MM.1S (cell line): ENCODE measurements at regions not wholly inside any gene's neighbourhood (a gene's known extent, or its start where the extent isn't known, plus 50 kb on each side); places are given as distances from the start of the nearest gene placed in this dataset.

ENCODE experiments used
- DNase-seq: peaks from one replicate; pipeline ENCODE4 v3.0.0-alpha.2; 2015
- H2AFZ ChIP-seq: fragments of 300-600 bp; sonication (generic); 2 replicates; pipeline ENCODE4 v1.6.0; 2016; ENCODE audit warnings: antibody characterized with exemption, low read length
- H3F3A ChIP-seq: fragments of 300-600 bp; sonication (generic); 2 replicates; pipeline ENCODE4 v1.6.1; 2016; ENCODE audit warnings: mild to moderate bottlenecking, antibody characterized with exemption, low read length, moderate library complexity, mixed read lengths; ENCODE audit not compliant: insufficient read depth
- H3K27ac ChIP-seq: fragments of 300-600 bp; sonication (generic); 2 replicates; pipeline ENCODE4 v1.5.1; 2016; ENCODE audit warnings: mild to moderate bottlenecking, low read length
- H3K27me3 ChIP-seq: fragments of 300-600 bp; sonication (generic); replicated peaks from 2 replicates; pipeline ENCODE4 v1.6.0; 2016; ENCODE audit warnings: low read length; ENCODE audit not compliant: insufficient read depth
- H3K36me3 ChIP-seq: fragments of 300-600 bp; sonication (generic); replicated peaks from 2 replicates; pipeline ENCODE4 v1.6.1; 2016; ENCODE audit warnings: mild to moderate bottlenecking, low read length, mixed read lengths; ENCODE audit not compliant: insufficient read depth
- H3K4me1 ChIP-seq: fragments of 300-600 bp; sonication (generic); 2 replicates; pipeline ENCODE4 v1.6.1; 2016; ENCODE audit warnings: low read length, mixed read lengths
- H3K4me2 ChIP-seq: fragments of 300-600 bp; sonication (generic); 2 replicates; pipeline ENCODE4 v1.6.0; 2016; ENCODE audit warnings: low read depth, low read length
- H3K4me3 ChIP-seq: fragments of 300-600 bp; sonication (generic); 2 replicates; pipeline ENCODE4 v1.5.1; 2016; ENCODE audit warnings: low read length, mixed read lengths
- H3K79me2 ChIP-seq: fragments of 300-600 bp; sonication (generic); 2 replicates; pipeline ENCODE4 v1.6.1; 2016; ENCODE audit warnings: mixed run types, low read length, mixed read lengths
- H3K9ac ChIP-seq: fragments of 300-600 bp; sonication (generic); 2 replicates; pipeline ENCODE4 v1.6.1; 2016; ENCODE audit warnings: low read length, mixed read lengths
- H3K9me2 ChIP-seq: fragments of 300-600 bp; sonication (generic); replicated peaks from 2 replicates; pipeline ENCODE4 v1.6.1; 2016; ENCODE audit warnings: mild to moderate bottlenecking, low read length, mixed read lengths; ENCODE audit not compliant: insufficient read depth
- H3K9me3 ChIP-seq: fragments of 300-600 bp; sonication (generic); replicated peaks from 2 replicates; pipeline ENCODE4 v1.6.1; 2016; ENCODE audit warnings: mild to moderate bottlenecking, low read length, mixed read lengths; ENCODE audit not compliant: insufficient read depth
- H4K20me1 ChIP-seq: fragments of 300-600 bp; sonication (generic); 2 replicates; pipeline ENCODE4 v1.6.1; 2016; ENCODE audit warnings: mild to moderate bottlenecking, low read length, moderate library complexity, mixed read lengths; ENCODE audit not compliant: insufficient read depth
- EZH2 ChIP-seq: fragments of 300-600 bp; sonication (generic); optimal IDR thresholded peaks from 2 replicates; pipeline ENCODE3; 2017; ENCODE audit warnings: low read depth, mild to moderate bottlenecking, antibody characterized with exemption, low read length, mixed read lengths
- EZH2phosphoT487 ChIP-seq: fragments of 300-600 bp; sonication (generic); IDR thresholded peaks from 2 replicates; pipeline ENCODE4 v1.6.1; 2018; ENCODE audit warnings: antibody characterized with exemption, low read length
- TF ChIP-seq, protein P1 (sequence below): fragments of 300-600 bp; sonication (generic); IDR thresholded peaks from 2 replicates; pipeline ENCODE4 v1.5.1; 2016; ENCODE audit warnings: antibody characterized with exemption, low read length, mixed read lengths

DNA sequence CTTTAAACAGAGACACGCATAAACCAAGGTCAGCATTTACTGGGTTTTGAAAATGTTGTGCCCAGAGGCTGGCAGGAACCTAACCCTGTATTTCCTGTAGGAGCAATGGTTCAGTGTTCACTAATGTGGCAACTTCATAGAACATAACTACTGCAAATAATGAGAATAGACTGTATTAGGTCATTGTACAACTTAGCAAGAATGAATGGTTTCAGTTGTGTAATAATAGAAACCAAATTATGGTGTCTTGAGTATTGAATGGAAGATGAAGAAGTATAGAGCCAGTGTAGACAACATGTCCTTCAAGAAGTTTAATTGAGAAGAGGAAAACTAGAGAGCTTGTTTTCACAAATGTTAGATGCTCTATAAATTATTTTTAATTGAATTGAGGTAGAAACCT is 172.5 kb downstream of the BUB3 start:
- Histone ChIP-seq H3K4me1 (peaks cover 20% of the 10 kb centered on the region), H3K4me2 (no peak overlapping the region), H3K9ac (no peak overlapping the region), H2AFZ (no peak overlapping the region), H3K9me3 (no peaks in the 10 kb centered on the region), H3K9me2 (no peaks in the 10 kb centered on the region), H3K27ac (peak overlapping the region; percentile 35; the same call in 1 of the 2 replicates), H3F3A (0 out of 2 replicates have a peak, but pooled peaks cover 5% of the 10 kb centered on the region), H3K36me3 (no peaks in the 10 kb centered on the region), H3K79me2 (no peaks in the 10 kb centered on the region), H3K4me3 (no peak overlapping the region), H3K27me3 (no peaks in the 10 kb centered on the region), H4K20me1 (no peaks in the 10 kb centered on the region)
- TF ChIP-seq, protein P1, sequence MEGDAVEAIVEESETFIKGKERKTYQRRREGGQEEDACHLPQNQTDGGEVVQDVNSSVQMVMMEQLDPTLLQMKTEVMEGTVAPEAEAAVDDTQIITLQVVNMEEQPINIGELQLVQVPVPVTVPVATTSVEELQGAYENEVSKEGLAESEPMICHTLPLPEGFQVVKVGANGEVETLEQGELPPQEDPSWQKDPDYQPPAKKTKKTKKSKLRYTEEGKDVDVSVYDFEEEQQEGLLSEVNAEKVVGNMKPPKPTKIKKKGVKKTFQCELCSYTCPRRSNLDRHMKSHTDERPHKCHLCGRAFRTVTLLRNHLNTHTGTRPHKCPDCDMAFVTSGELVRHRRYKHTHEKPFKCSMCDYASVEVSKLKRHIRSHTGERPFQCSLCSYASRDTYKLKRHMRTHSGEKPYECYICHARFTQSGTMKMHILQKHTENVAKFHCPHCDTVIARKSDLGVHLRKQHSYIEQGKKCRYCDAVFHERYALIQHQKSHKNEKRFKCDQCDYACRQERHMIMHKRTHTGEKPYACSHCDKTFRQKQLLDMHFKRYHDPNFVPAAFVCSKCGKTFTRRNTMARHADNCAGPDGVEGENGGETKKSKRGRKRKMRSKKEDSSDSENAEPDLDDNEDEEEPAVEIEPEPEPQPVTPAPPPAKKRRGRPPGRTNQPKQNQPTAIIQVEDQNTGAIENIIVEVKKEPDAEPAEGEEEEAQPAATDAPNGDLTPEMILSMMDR, result no peak
- DNase-seq, result no peak

DNA sequence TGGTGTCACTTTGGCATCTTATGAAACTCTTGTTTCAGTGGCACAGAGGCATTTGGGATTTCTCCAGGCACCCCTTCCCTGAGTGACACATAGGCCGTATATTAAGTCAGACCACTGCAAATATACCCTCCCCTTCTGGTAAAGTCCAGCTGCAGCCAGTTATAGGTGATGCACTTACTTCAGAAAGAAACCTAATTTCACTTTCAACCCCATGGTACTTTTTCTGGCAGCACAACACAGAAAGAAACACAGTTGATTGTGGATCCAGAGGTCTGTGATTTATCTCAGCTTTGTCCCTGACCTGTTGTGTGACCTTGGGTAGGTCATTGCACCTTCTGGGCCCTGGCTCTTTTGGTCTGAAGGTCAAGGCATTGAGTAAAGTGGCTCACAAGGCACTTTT is 173.2 kb downstream of the BUB3 start:
- no peaks in the 10 kb centered on the region for H3K79me2 ChIP-seq
- H3F3A ChIP-seq, result 0 out of 2 replicates have a peak, but pooled peaks cover 5% of the 10 kb centered on the region
- H3K4me3 ChIP-seq, result no peak overlapping the region
- H2AFZ ChIP-seq, result no peak overlapping the region
- no peaks in the 10 kb centered on the region for H3K9me2 ChIP-seq
- no peak overlapping the region for H3K9ac ChIP-seq
- peaks cover 20% of the 10 kb centered on the region for H3K4me1 ChIP-seq
- no peaks in the 10 kb centered on the region for H3K27me3 ChIP-seq
- no peaks in the 10 kb centered on the region for H4K20me1 ChIP-seq
- TF ChIP-seq EZH2, result no peak
- TF ChIP-seq, protein P1, result no peak
- no peak for TF ChIP-seq EZH2phosphoT487
- peak overlapping the region; percentile 35; the same call in 1 of the 2 replicates for H3K27ac ChIP-seq
- H3K36me3 ChIP-seq, result no peaks in the 10 kb centered on the region
- no peaks in the 10 kb centered on the region for H3K9me3 ChIP-seq
- DNase-seq, result peak; percentile 50
- peak overlapping the region; percentile 7; the same call in 1 of the 2 replicates for H3K4me2 ChIP-seq

DNA sequence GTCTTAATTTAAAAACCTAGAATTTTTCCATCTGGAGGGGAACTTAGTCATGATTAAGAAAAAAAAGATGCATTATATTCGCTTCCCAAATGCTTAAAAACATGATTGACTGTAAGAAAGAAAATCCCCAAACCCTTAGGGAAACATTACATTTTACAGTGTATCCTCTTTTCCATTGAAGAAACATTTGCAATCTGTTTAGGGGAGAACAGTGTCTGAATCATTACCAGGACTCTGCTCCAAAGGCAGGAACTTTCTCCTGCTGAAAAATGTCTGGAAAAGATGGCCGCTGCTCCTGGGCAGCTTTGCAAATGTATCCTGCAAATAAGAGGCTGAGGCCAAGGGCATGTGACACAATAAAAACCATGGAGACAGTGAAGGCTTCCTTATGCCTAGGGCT is 173.7 kb downstream of the BUB3 start:
- H3K36me3 ChIP-seq, result no peaks in the 10 kb centered on the region
- H3K4me2 ChIP-seq, result peak overlapping the region; percentile 7; the same call in 1 of the 2 replicates
- H3K9ac ChIP-seq, result no peak overlapping the region
- no peak overlapping the region for H2AFZ ChIP-seq
- no peaks in the 10 kb centered on the region for H3K79me2 ChIP-seq
- H3K4me3 ChIP-seq, result no peak overlapping the region
- peak overlapping the region; percentile 35; the same call in 1 of the 2 replicates for H3K27ac ChIP-seq
- H3K9me2 ChIP-seq, result no peaks in the 10 kb centered on the region
- no peaks in the 10 kb centered on the region for H4K20me1 ChIP-seq
- no peaks in the 10 kb centered on the region for H3K27me3 ChIP-seq
- H3K4me1 ChIP-seq, result peaks cover 20% of the 10 kb centered on the region
- TF ChIP-seq EZH2phosphoT487 (no peak), EZH2 (no peak)
- TF ChIP-seq, protein P1, result no peak
- 0 out of 2 replicates have a peak, but pooled peaks cover 5% of the 10 kb centered on the region for H3F3A ChIP-seq
- no peak for DNase-seq
- no peaks in the 10 kb centered on the region for H3K9me3 ChIP-seq
